OCI-LY7 (cell line): ENCODE measurements at regions not wholly inside any gene's neighbourhood (a gene's known extent, or its start where the extent isn't known, plus 50 kb on each side); places are given as distances from the start of the nearest gene placed in this dataset.

Experiments used
- EZH2phosphoT487 ChIP-seq: fragments of 200-600 bp; sonication (generic); IDR thresholded peaks from 2 replicates; pipeline ENCODE4 v1.6.1; 2018; ENCODE audit warnings: low read depth, borderline replicate concordance, mild to moderate bottlenecking, mixed run types, antibody characterized with exemption, low read length, moderate library complexity, mixed read lengths
- TF ChIP-seq, protein P1 (sequence below): fragments of 200-600 bp; sonication (generic); conservative IDR thresholded peaks from 2 replicates; pipeline ENCODE4 v1.5.1; 2014; ENCODE audit warnings: mild to moderate bottlenecking, antibody characterized with exemption, low read length, moderate library complexity, mixed read lengths

DNA sequence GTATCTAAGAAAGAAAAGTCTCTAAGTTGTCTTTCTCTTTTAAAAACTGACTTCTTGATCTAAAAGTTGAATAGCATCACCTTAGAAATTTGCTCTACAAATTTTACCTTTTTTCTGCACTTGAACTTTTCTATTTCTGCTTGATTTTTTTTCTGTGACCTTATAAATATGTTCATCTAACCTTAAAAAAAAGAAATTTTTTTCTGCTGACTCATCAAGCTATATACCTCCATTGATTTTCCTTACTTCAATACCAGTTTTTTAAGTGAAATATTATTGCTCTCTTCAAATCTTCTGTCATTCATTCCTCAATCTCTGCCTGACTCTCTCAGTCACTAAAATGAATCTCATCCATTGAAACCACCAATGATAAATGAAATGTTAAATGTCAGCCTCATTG is 910.1 kb downstream of the GALC start:
- TF ChIP-seq, protein P1, sequence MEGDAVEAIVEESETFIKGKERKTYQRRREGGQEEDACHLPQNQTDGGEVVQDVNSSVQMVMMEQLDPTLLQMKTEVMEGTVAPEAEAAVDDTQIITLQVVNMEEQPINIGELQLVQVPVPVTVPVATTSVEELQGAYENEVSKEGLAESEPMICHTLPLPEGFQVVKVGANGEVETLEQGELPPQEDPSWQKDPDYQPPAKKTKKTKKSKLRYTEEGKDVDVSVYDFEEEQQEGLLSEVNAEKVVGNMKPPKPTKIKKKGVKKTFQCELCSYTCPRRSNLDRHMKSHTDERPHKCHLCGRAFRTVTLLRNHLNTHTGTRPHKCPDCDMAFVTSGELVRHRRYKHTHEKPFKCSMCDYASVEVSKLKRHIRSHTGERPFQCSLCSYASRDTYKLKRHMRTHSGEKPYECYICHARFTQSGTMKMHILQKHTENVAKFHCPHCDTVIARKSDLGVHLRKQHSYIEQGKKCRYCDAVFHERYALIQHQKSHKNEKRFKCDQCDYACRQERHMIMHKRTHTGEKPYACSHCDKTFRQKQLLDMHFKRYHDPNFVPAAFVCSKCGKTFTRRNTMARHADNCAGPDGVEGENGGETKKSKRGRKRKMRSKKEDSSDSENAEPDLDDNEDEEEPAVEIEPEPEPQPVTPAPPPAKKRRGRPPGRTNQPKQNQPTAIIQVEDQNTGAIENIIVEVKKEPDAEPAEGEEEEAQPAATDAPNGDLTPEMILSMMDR = no peak
- no peak for TF ChIP-seq EZH2phosphoT487
